K562 (cell line): ENCODE measurements at regions not wholly inside any gene's neighbourhood (a gene's known extent, or its start where the extent isn't known, plus 50 kb on each side); places are given as distances from the start of the nearest gene placed in this dataset.

ENCODE experiments used
- ARID4B ChIP-seq: sonication (generic); formaldehyde crosslinking; IDR thresholded peaks from 2 replicates; pipeline ENCODE4 v1.8.0; 2022; ENCODE audit warnings: mild to moderate bottlenecking, missing genetic modification reagents
- ESRRA ChIP-seq: fragments of 450-650 bp; IDR thresholded peaks from 2 replicates; pipeline ENCODE4 v1.6.1; 2014; ENCODE audit warnings: low read depth, mild to moderate bottlenecking, moderate library complexity, borderline replicate concordance
- KDM5B ChIP-seq: fragments of 200-600 bp; sonication (generic); IDR thresholded peaks from 2 replicates; pipeline ENCODE4 v1.6.1; 2012; ENCODE audit warnings: low read depth, mild to moderate bottlenecking, moderate library complexity, low read length, control low read depth, inconsistent platforms; ENCODE audit not compliant: insufficient replicate concordance
- NFATC3 ChIP-seq: fragments of 450-650 bp; IDR thresholded peaks from 2 replicates; pipeline ENCODE4 v1.6.1; 2017; ENCODE audit warnings: mild to moderate bottlenecking
- POLR2AphosphoS5 ChIP-seq: IDR thresholded peaks from 2 replicates; pipeline ENCODE4 v1.6.1; 2011; ENCODE audit warnings: mild to moderate bottlenecking, low read depth, low read length, moderate library complexity; ENCODE audit not compliant: control insufficient read depth, insufficient read depth
- POLR3G ChIP-seq: IDR thresholded peaks from 2 replicates; pipeline ENCODE4 v1.6.1; 2011; ENCODE audit not compliant: insufficient read length, insufficient replicate concordance; ENCODE audit errors: extremely low read depth
- SMAD2 ChIP-seq: fragments of 150-350 bp; IDR thresholded peaks from 2 replicates; pipeline ENCODE4 v1.6.1; 2014; ENCODE audit warnings: low read depth, mild to moderate bottlenecking, low read length
- TRIM24 ChIP-seq, 2 experiments: fragments of 450-650 bp; IDR thresholded peaks; 2 replicates each; pipeline ENCODE4 v1.6.1; 2016
- UBTF ChIP-seq, 2 experiments: IDR thresholded peaks; 2 replicates each; pipeline ENCODE4 v1.6.1; 2012; ENCODE audit warnings: improper control_type of control experiment in 2 of 2, low read depth in 2 of 2, low read length in 2 of 2, borderline replicate concordance in 1 of 2
- ZNF212 ChIP-seq: fragments of 450-650 bp; formaldehyde crosslinking; IDR thresholded peaks from 2 replicates; pipeline ENCODE4 v1.4.0; 2020; ENCODE audit warnings: mild to moderate bottlenecking
- ZNF24 ChIP-seq: fragments of 450-650 bp; IDR thresholded peaks from 2 replicates; pipeline ENCODE4 v1.6.1; 2016

- TF ChIP-seq NFATC3 (no peak), KDM5B (no peak), TRIM24 (IDR thresholded peaks at IDR 0.05) (no peak), POLR3G (no peak), ZNF24 (no peak), SMAD2 (no peak), POLR2AphosphoS5 (no peak), ESRRA (no peak), UBTF (IDR thresholded peaks at IDR 0.05; ENCODE audit: borderline replicate concordance in 1 of 2, low read depth in 2 of 2, low read length in 2 of 2) (no peak), ZNF212 (CRISPR knock-in tag) (no peak), ARID4B (CRISPR knock-in tag) (no peak)
- TF ChIP-seq, all 486 proteins: peak for 0
These were observed 525.8 kb downstream of the DIPK2A start (continued) for GRCh38 chr3:144497452-144497851.
